ENCODE measurements at regions not wholly inside any gene's neighbourhood (a gene's known extent, or its start where the extent isn't known, plus 50 kb on each side); places are given as distances from the start of the nearest gene placed in this dataset.

GRCh38 chr1:43065616-43066399 is 106.3 kb downstream of the EBNA1BP2 start:
- DNase-seq (ENCODE audit: extremely low read depth, low read depth) = no peak

GRCh38 chr1:43065191-43065590 is 106.5 kb upstream of the SLC2A1 start:
- no peak for DNase-seq (ENCODE audit: extremely low read depth, low read depth)

GRCh38 chr1:43063394-43064219 is 104.9 kb upstream of the SLC2A1 start:
- DNase-seq (ENCODE audit: extremely low read depth, low read depth) = no peak

DNA sequence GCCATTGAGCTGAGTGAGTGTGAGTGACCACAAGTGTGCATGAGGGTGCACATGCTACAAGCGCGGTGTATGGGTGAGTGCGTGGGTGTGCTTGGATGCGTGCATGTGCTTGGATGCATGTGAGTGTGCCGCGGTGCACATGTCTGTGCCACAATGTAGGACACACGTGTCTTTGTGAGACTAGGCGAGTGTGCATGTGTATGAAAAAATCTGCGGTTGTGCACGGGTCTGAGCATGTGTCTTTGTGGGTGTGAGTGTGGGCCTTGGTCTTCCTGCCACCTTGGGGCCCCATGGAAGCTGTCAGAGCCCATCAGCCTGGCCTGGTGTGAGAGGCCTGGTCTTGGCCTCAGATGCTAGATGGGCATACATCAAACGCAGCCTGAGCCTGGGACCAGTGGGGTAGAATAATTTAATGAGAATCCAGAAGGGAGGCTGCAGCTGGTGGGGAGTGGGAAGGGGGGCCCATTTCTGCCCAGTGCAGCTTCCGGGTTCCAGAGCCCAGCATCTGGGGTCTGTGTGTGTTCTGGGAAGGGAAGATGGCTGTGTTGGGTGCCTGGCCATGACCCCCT is 103.9 kb upstream of the SLC2A1 start:
- DNase-seq (ENCODE audit: extremely low read depth, low read depth) = no peak

- DNase-seq (ENCODE audit: extremely low read depth, low read depth) = no peak
These were observed 103.1 kb upstream of the SLC2A1 start for GRCh38 chr1:43061757-43062156.

- no peak for DNase-seq (ENCODE audit: extremely low read depth, low read depth)
These were observed 101.2 kb upstream of the SLC2A1 start for GRCh38 chr1:43059640-43060574.

DNA sequence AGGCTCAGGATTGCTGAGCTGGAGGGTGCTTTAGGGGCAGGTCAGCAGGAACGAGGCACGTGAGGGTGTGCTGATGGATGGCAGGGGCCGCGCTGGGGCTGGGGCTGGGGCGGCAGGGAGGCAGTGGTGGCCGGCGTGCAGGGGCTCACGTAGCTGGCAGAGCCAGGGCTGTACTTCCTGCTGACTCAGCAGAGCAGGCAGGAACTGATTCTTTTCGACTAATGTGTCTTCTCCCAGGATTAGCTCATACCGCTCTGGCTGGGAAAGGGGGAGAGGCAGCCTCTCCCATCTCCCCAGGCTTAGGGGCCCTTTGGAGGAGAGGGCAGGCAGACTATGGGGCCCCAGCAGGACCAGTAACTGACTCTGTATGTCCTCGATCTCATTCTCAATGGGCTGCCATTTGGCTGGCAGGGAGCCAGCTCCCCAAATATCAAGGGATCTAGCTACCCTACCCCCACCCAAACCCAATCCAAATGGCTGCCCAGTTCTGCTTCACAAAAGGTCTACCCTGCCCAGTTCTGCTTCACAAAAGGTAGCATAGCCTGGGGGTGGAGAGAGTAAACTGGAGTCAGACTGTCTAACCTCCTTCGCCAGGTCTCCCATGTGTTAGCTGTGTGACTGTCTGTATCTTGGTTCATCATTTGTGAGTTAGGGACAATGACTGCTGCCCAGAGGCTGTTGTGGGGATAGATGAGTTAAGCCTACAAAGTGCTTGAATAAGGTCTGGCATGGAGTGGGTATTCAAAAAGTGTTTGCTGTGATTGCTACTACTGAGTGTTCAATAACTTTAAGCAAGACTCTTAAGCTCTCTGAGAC is 100.1 kb upstream of the SLC2A1 start:
- no peak for DNase-seq (ENCODE audit: extremely low read depth, low read depth)

GRCh38 chr1:43058056-43058455 is 99.4 kb upstream of the SLC2A1 start:
- no peak for DNase-seq (ENCODE audit: extremely low read depth, low read depth)

GRCh38 chr1:43057567-43057966 is 98.9 kb upstream of the SLC2A1 start:
- DNase-seq (ENCODE audit: extremely low read depth, low read depth) = no peak

DNA sequence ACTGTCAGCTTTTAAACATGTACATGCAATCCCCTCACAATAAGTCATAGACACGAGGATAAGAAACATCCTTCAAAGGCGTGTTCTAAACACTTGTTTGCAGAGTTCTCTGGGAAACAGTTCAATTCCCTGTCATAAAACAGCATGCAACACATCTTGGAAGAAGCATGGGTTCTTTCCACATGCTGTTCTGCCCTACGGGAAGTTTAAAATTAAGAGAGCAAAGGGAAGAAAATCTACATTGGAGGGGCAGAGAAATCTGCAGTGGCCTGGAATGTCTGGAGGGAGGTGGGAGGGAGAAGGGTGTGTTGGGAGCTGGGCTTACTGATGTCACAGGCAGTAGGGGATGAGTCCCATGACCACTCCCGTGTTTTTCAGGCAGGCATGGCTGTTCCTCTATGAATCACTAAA is 98.3 kb upstream of the SLC2A1 start:
- DNase-seq (ENCODE audit: extremely low read depth, low read depth) = no peak

GRCh38 chr1:43056460-43056859 is 97.8 kb upstream of the SLC2A1 start:
- DNase-seq (ENCODE audit: extremely low read depth, low read depth) = no peak

DNA sequence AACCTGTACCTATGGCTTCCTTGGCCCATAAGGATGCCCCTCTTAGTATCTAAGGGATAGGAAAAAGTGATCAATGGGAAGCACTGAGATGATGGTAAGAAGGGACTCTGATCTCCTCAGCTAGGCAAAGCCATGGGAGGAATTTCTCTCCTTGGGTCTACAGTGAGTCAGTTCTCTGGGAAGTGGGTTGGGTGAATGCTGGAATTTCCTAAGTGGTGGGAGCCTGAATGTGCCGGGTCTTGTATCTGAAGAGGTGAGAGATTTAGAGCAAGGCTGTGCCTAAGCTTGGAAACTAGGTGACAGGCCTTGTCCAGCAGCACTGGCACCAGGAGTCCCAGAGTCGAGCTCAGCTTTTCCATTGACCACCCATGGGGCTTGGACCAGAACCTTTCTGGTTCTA is 96.3 kb upstream of the SLC2A1 start:
- no peak for DNase-seq (ENCODE audit: extremely low read depth, low read depth)

DNA sequence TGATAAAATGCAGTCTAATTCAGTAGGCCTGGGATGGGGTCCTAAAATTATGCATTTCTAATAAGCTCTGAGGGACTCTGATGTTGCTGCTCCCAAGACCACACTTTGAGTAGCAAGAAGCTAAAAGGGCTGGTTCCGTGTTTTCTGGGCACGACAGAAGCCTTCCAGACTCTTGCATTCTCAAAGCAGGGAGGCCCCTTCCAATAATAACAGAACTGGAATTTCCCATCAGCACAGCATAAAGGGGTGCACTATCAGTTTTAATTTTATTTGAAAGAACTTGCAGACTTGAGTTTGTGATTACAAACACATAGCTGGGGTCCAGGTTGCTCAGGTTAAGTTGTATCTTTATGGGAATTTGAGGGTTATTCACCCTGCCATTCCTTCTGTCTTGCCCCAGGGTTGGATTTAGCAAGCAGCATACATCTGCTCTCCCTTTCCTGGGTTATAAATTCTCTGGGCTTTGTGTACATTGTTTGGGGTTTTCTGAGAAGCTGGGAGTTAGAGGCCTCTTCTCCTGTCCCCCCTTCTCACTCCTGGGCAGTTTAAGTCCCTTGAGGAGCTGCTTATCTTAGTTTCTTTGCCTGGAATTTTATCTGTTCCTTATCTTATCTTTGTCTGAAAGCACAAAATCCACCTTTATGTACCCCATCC is 94.2 kb upstream of the SLC2A1 start:
- DNase-seq (ENCODE audit: extremely low read depth, low read depth) = no peak

DNA sequence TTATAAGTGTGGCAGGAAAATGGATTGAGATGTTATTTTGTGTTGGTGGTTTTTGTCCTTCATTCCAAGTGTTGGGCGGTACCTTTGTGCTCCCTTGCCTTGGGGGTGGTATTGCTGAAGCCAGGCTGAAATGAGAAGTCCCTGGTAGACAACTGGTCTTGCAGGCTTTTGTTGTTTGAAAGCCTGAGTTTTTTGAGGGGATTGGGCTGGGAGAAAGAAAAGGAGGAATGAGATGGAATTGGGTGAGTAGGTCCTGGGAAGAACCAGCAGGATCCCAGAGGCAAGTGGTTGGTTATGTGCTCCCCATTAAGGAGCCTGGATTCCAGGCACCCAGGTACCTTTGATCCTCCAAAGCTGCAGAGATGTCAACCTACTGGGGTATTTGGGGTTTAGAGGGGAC is 93.7 kb upstream of the SLC2A1 start:
- DNase-seq (ENCODE audit: extremely low read depth, low read depth) = no peak

GRCh38 chr1:43049481-43049880 is 90.8 kb upstream of the SLC2A1 start:
- DNase-seq (ENCODE audit: extremely low read depth, low read depth) = no peak

- peak; percentile 44 for DNase-seq (ENCODE audit: extremely low read depth, low read depth)
These were observed 89.9 kb upstream of the SLC2A1 start for GRCh38 chr1:43048601-43049011.

GRCh38 chr1:43047135-43047534 is 88.5 kb upstream of the SLC2A1 start:
- no peak for DNase-seq (ENCODE audit: extremely low read depth, low read depth)

GRCh38 chr1:43044572-43045361 is 86.1 kb upstream of the SLC2A1 start:
- DNase-seq (ENCODE audit: extremely low read depth, low read depth) = no peak

Measured in NCI-H460 (cell line).